A549 (cell line): ENCODE measurements at regions not wholly inside any gene's neighbourhood (a gene's known extent, or its start where the extent isn't known, plus 50 kb on each side); places are given as distances from the start of the nearest gene placed in this dataset.

ENCODE experiments used
- ATAC-seq, 2 experiments: fragments of 200-7000 bp in 1 of 2; fragments of >200 bp in 1 of 2; cut with Nextera tagmentation in 1 of 2; cut with Tn5 transposase in 1 of 2; 3 replicates each; pipeline versions ENCODE4 v1.8.0 to v1.9.1; 2018 to 2020; ENCODE audit warnings: mild to moderate bottlenecking in 1 of 2, moderate library complexity in 1 of 2
- CTCF ChIA-PET: fragments of 300-600 bp; sonication (Branson Sonifier 250); formaldehyde crosslinking; extraction: SDS; loops from one replicate; lab custom pipeline; 2021; ENCODE audit warnings: antibody characterized with exemption, inconsistent platforms; lab: Yijun Ruan, JAX
- POLR2A ChIA-PET: fragments of 350-600 bp; formaldehyde crosslinking; extraction: SDS; loops from one replicate; lab custom pipeline; 2021; ENCODE audit warnings: antibody characterized with exemption, inconsistent platforms; lab: Yijun Ruan, JAX
- DNase-seq, 2 experiments: peaks; one replicate each; pipeline versions ENCODE4 v3.0.0 to v3.0.0-alpha.2; 2011 to 2016; ENCODE audit warnings: low read depth in 1 of 2, low spot score in 1 of 2
- FAIRE-seq: peaks from 2 replicates; lab custom pipeline; 2011; peaks lifted over from hg19 to GRCh38; lab: Jason Lieb, UNC
- H3K27ac ChIP-seq, 2 experiments: fragments of >200 bp; sonication (Bioruptor Twin); formaldehyde crosslinking; 3 replicates each; pipeline ENCODE4 v1.5.1; 2016 to 2017
- H3K4me1 ChIP-seq: fragments of >200 bp; sonication (Bioruptor Twin); formaldehyde crosslinking; 3 replicates; pipeline ENCODE4 v1.6.1; 2016
- H3K4me2 ChIP-seq: fragments of >200 bp; sonication (Bioruptor Twin); formaldehyde crosslinking; 3 replicates; pipeline ENCODE4 v1.6.1; 2016
- H3K4me3 ChIP-seq: fragments of >200 bp; sonication (Bioruptor Twin); formaldehyde crosslinking; 3 replicates; pipeline ENCODE4 v1.5.1; 2016
- H3K9me3 ChIP-seq: fragments of >200 bp; sonication (Bioruptor Twin); formaldehyde crosslinking; 3 replicates; pipeline ENCODE4 v1.6.1; 2016
- BHLHE40 ChIP-seq: IDR thresholded peaks from 2 replicates; pipeline ENCODE4 v1.6.1; 2012; ENCODE audit warnings: low read depth, low read length, inconsistent platforms
- CBX2 ChIP-seq: fragments of 200-600 bp; sonication (generic); IDR thresholded peaks from 2 replicates; pipeline ENCODE4 v1.6.1; 2016; ENCODE audit warnings: low read depth, mild to moderate bottlenecking, borderline replicate concordance
- CEBPB ChIP-seq, 2 experiments: fragments of >200 bp in 1 of 2; sonication (Bioruptor Twin) in 1 of 2; formaldehyde crosslinking in 1 of 2; IDR thresholded peaks; 2 replicates each; pipeline ENCODE4 v1.6.1; 2012 to 2016
- EHMT2 ChIP-seq: fragments of 200-600 bp; sonication (generic); IDR thresholded peaks from 2 replicates; pipeline ENCODE4 v1.6.1; 2016; ENCODE audit warnings: antibody characterized with exemption, low read depth, mild to moderate bottlenecking, moderate library complexity
- ELK1 ChIP-seq: fragments of 150-350 bp; IDR thresholded peaks from 2 replicates; pipeline ENCODE4 v1.6.1; 2014; ENCODE audit warnings: low read depth, mild to moderate bottlenecking, low read length
- EP300 ChIP-seq, 2 experiments: fragments of >200 bp; sonication (Bioruptor Twin); formaldehyde crosslinking; IDR thresholded peaks; 2 replicates in 1 of 2; 3 replicates in 1 of 2; pipeline ENCODE4 v1.6.1; 2016 to 2017
- FOSL2 ChIP-seq, 2 experiments: fragments of 450-650 bp in 1 of 2; fragments of >200 bp in 1 of 2; sonication (Bioruptor Twin) in 1 of 2; formaldehyde crosslinking; IDR thresholded peaks; 2 replicates each; pipeline versions ENCODE4 v1.5.0 to v1.6.1; 2016 to 2020; ENCODE audit warnings: mild to moderate bottlenecking in 1 of 2, moderate library complexity in 1 of 2
- HES2 ChIP-seq: fragments of >200 bp; sonication (Bioruptor Twin); formaldehyde crosslinking; IDR thresholded peaks from 2 replicates; pipeline ENCODE4 v1.6.1; 2016
- HMGXB4 ChIP-seq: fragments of 250-450 bp; sonication (Bioruptor Pico); IDR thresholded peaks from 2 replicates; pipeline ENCODE4 v1.5.0; 2021; ENCODE audit warnings: mild to moderate bottlenecking, moderate library complexity, borderline replicate concordance
- JUNB ChIP-seq: fragments of >200 bp; sonication (Bioruptor Twin); formaldehyde crosslinking; IDR thresholded peaks from 2 replicates; pipeline ENCODE4 v1.6.1; 2016
- KDM1A ChIP-seq: fragments of 200-600 bp; sonication (generic); IDR thresholded peaks from 2 replicates; pipeline ENCODE4 v1.6.1; 2016; ENCODE audit warnings: low read depth, mild to moderate bottlenecking
- MAFK ChIP-seq: fragments of 450-650 bp; IDR thresholded peaks from 2 replicates; pipeline ENCODE4 v1.6.1; 2014; ENCODE audit not compliant: partially characterized antibody
- MAZ ChIP-seq: fragments of 150-350 bp; IDR thresholded peaks from 2 replicates; pipeline ENCODE4 v1.6.1; 2014; ENCODE audit warnings: antibody characterized with exemption, low read depth, low read length, borderline replicate concordance
- MYC ChIP-seq: IDR thresholded peaks from 2 replicates; pipeline ENCODE4 v1.6.1; 2012; ENCODE audit warnings: mild to moderate bottlenecking, inconsistent platforms, low read length, improper control_type of control experiment, borderline replicate concordance
- NR3C1 ChIP-seq: fragments of >200 bp; sonication (Bioruptor Twin); formaldehyde crosslinking; IDR thresholded peaks from 3 replicates; pipeline ENCODE4 v1.6.1; 2017
- POLR2A ChIP-seq: IDR thresholded peaks from 2 replicates; pipeline ENCODE4 v1.6.1; 2012; ENCODE audit warnings: mild to moderate bottlenecking, low read length
- POLR2AphosphoS2 ChIP-seq: conservative IDR thresholded peaks from 2 replicates; pipeline ENCODE4 v1.6.1; 2012; ENCODE audit warnings: low read length, improper control_type of control experiment, inconsistent platforms
- RARB ChIP-seq: fragments of 250-450 bp; sonication (Bioruptor Pico); IDR thresholded peaks from 2 replicates; pipeline ENCODE4 v1.8.0; 2021; ENCODE audit warnings: mild to moderate bottlenecking, moderate library complexity
- RNF2 ChIP-seq: fragments of 200-600 bp; sonication (generic); IDR thresholded peaks from 2 replicates; pipeline ENCODE4 v1.6.1; 2016; ENCODE audit warnings: low read depth, mild to moderate bottlenecking, antibody characterized with exemption, moderate library complexity, borderline replicate concordance
- SREBF2 ChIP-seq: fragments of 450-650 bp; IDR thresholded peaks from 2 replicates; pipeline ENCODE4 v1.6.1; 2014; ENCODE audit warnings: mild to moderate bottlenecking, moderate library complexity
- TFCP2L1 ChIP-seq: fragments of 250-450 bp; sonication (Bioruptor Pico); IDR thresholded peaks from 2 replicates; pipeline ENCODE4 v1.5.0; 2021; ENCODE audit warnings: mild to moderate bottlenecking
- ZC3H11A ChIP-seq: fragments of 450-650 bp; IDR thresholded peaks from 2 replicates; pipeline ENCODE4 v1.6.1; 2014; ENCODE audit warnings: antibody characterized with exemption, mild to moderate bottlenecking
- ZNF302 ChIP-seq: fragments of 250-450 bp; sonication (Bioruptor Pico); IDR thresholded peaks from 2 replicates; pipeline ENCODE4 v1.9.0; 2021; ENCODE audit warnings: inconsistent platforms, mild to moderate bottlenecking, moderate library complexity
- WGBS: methylation state at CpG from one replicate; pipeline ENCODE4 v1.1.6; 2017; ENCODE audit errors: missing lambda C conversion rate; 5-methylcytosine and 5-hydroxymethylcytosine counted together
- TF ChIP-seq, protein P1 (sequence below): fragments of 200-600 bp; sonication (generic); IDR thresholded peaks from 2 replicates; pipeline ENCODE4 v1.6.1; 2016; ENCODE audit warnings: antibody characterized with exemption, mild to moderate bottlenecking, moderate library complexity
- TF ChIP-seq, protein P2 (sequence below): IDR thresholded peaks from 2 replicates; pipeline ENCODE4 v1.6.1; 2012

GRCh38 chr4:57291911-57292310 lies 181.7 kb upstream of the IGFBP7 start:
- ChIA-PET POLR2A (no interaction called here), CTCF (no interaction called here)
- no peaks in the 10 kb centered on the region for H3K9me3 ChIP-seq
- no peak for ATAC-seq
- DNase-seq: no peak
- no peak for TF ChIP-seq POLR2AphosphoS2
- TF ChIP-seq SREBF2: no peak
- no peak for TF ChIP-seq HES2
- TF ChIP-seq RNF2: no peak
- no peak for TF ChIP-seq ELK1
- TF ChIP-seq FOSL2 (IDR thresholded peaks at IDR 0.05): no peak
- TF ChIP-seq FOSL2 (CRISPR knock-in tag; IDR thresholded peaks at IDR 0.05): no peak
- no peak for TF ChIP-seq CBX2
- TF ChIP-seq RARB: no peak
- TF ChIP-seq NR3C1: no peak
- no peak for TF ChIP-seq MAZ
- H3K4me3 ChIP-seq: no peak overlapping the region
- H3K4me2 ChIP-seq: no peak overlapping the region
- no peak for FAIRE-seq
- H3K27ac ChIP-seq: no peak overlapping the region
- no peaks in the 10 kb centered on the region for H3K4me1 ChIP-seq
- WGBS: 15% methylated on average over 3 of the region's 3 CpGs

DNA sequence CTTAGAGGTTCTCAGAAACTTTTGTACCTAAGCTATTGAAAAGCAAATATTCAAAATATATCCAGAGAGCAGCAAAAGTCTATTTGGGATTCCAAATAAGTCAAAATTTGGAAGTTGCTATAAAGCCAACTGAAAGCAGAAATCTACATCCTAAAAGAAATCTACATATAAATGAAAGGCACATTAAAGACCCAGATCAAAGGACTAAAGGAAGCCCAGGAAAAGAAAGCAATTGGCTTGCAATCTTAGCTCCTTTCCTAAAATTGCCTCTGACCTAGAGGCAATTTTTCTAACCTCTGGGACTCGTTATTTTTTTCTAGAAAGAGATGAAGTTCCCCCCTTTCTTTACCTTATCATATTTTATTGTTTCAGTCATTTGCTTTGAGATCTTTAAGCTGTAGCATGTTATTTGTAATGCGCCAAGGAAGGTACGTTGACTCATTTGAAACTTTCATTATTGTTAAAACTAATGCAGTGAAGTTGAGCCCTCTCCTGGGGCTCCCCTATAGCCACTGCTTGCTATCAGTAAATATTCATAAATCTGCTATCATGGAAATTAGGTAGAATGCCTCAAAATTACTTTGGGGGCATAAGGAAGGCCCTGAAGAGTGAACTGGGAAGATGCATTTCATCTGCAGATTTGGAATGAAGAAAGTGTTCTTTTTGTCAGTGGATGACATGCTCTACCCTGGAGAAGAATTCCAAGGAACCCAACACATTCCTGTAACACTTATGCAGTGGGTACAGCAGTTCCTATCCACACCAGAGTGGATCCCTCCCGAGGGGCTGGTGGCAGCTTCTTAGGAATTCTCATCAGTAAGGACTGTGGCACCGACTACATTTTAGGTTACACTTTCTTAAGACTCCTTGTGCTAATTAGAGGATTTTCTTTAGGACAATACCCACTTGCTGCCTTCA lies 177.8 kb upstream of the IGFBP7 start:
- Histone ChIP-seq H3K4me1 (no peaks in the 10 kb centered on the region), H3K27ac (no peak overlapping the region), H3K4me3 (no peak overlapping the region), H3K9me3 (no peaks in the 10 kb centered on the region), H3K4me2 (no peak overlapping the region)
- no peak for FAIRE-seq
- POLR2A ChIA-PET: no interaction called here
- DNase-seq: no peak
- ATAC-seq: no peak
- 39% methylated on average over 5 of the region's 5 CpGs for WGBS
- CTCF ChIA-PET: interaction anchor here (0.6 to 1.4 kb wide), 2 partner anchors 124 to 149 kb away, joined by 3 read pairs; no protein-coding TSS in a partner anchor
- TF ChIP-seq KDM1A (no peak), TFCP2L1 (CRISPR knock-in tag) (no peak), POLR2AphosphoS2 (no peak), BHLHE40 (no peak), HMGXB4 (CRISPR knock-in tag) (no peak), ZNF302 (CRISPR knock-in tag) (no peak), CEBPB (IDR thresholded peaks at IDR 0.05) (no peak), JUNB (no peak), ZC3H11A (no peak), POLR2A (no peak), MYC (no peak), EP300 (IDR thresholded peaks at IDR 0.05) (no peak), FOSL2 (IDR thresholded peaks at IDR 0.05) (no peak), FOSL2 (CRISPR knock-in tag; IDR thresholded peaks at IDR 0.05) (no peak), MAFK (no peak), EHMT2 (no peak)
- TF ChIP-seq, protein P1, sequence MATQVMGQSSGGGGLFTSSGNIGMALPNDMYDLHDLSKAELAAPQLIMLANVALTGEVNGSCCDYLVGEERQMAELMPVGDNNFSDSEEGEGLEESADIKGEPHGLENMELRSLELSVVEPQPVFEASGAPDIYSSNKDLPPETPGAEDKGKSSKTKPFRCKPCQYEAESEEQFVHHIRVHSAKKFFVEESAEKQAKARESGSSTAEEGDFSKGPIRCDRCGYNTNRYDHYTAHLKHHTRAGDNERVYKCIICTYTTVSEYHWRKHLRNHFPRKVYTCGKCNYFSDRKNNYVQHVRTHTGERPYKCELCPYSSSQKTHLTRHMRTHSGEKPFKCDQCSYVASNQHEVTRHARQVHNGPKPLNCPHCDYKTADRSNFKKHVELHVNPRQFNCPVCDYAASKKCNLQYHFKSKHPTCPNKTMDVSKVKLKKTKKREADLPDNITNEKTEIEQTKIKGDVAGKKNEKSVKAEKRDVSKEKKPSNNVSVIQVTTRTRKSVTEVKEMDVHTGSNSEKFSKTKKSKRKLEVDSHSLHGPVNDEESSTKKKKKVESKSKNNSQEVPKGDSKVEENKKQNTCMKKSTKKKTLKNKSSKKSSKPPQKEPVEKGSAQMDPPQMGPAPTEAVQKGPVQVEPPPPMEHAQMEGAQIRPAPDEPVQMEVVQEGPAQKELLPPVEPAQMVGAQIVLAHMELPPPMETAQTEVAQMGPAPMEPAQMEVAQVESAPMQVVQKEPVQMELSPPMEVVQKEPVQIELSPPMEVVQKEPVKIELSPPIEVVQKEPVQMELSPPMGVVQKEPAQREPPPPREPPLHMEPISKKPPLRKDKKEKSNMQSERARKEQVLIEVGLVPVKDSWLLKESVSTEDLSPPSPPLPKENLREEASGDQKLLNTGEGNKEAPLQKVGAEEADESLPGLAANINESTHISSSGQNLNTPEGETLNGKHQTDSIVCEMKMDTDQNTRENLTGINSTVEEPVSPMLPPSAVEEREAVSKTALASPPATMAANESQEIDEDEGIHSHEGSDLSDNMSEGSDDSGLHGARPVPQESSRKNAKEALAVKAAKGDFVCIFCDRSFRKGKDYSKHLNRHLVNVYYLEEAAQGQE: no peak
- TF ChIP-seq, protein P2, sequence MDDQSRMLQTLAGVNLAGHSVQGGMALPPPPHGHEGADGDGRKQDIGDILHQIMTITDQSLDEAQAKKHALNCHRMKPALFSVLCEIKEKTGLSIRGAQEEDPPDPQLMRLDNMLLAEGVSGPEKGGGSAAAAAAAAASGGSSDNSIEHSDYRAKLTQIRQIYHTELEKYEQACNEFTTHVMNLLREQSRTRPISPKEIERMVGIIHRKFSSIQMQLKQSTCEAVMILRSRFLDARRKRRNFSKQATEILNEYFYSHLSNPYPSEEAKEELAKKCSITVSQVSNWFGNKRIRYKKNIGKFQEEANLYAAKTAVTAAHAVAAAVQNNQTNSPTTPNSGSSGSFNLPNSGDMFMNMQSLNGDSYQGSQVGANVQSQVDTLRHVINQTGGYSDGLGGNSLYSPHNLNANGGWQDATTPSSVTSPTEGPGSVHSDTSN: no peak
